ENCODE measurements at regions not wholly inside any gene's neighbourhood (a gene's known extent, or its start where the extent isn't known, plus 50 kb on each side); places are given as distances from the start of the nearest gene placed in this dataset.

DNA sequence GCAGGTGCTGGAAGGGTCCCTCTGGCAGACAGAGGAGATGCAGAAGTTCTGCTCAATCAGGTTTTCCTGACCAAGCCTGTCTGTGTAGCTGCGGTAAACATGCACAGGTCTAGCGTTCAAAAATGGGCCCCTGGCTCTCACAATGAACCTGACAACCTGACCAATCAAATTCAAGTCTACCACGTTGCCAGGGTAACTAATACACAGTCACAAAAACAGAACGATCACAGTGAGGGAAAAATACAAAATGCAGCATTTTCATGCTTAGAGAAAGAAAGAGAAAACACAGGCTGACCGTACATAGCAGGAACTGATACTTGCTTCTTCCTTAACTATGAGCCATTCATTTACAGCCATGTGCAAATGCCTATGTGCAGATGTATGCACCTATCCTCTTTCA is 353.1 kb upstream of the TSHZ2 start:
- TF ChIP-seq EP300 (conservative IDR thresholded peaks at IDR 0.05; ENCODE audit: poor library complexity, severe bottlenecking) (peak; percentile 93), POLR2AphosphoS5 (IDR thresholded peaks at IDR 0.05) (peak; percentile 78), MXI1 (conservative IDR thresholded peaks at IDR 0.05; ENCODE audit: poor library complexity, severe bottlenecking) (peak; percentile 62), EZH2 (IDR thresholded peaks at IDR 0.05; ENCODE audit: borderline replicate concordance, insufficient read depth, low read length, poor library complexity, severe bottlenecking) (no peak), SMC3 (conservative IDR thresholded peaks at IDR 0.05; ENCODE audit: poor library complexity) (peak; percentile 54), RAD21 (conservative IDR thresholded peaks at IDR 0.05) (peak; percentile 62), TAF1 (IDR thresholded peaks at IDR 0.05; ENCODE audit: low read depth) (peak; percentile 40)
- TF ChIP-seq, protein P1, sequence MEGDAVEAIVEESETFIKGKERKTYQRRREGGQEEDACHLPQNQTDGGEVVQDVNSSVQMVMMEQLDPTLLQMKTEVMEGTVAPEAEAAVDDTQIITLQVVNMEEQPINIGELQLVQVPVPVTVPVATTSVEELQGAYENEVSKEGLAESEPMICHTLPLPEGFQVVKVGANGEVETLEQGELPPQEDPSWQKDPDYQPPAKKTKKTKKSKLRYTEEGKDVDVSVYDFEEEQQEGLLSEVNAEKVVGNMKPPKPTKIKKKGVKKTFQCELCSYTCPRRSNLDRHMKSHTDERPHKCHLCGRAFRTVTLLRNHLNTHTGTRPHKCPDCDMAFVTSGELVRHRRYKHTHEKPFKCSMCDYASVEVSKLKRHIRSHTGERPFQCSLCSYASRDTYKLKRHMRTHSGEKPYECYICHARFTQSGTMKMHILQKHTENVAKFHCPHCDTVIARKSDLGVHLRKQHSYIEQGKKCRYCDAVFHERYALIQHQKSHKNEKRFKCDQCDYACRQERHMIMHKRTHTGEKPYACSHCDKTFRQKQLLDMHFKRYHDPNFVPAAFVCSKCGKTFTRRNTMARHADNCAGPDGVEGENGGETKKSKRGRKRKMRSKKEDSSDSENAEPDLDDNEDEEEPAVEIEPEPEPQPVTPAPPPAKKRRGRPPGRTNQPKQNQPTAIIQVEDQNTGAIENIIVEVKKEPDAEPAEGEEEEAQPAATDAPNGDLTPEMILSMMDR (IDR thresholded peaks at IDR 0.05; ENCODE audit: poor library complexity, severe bottlenecking): no peak
- TF ChIP-seq, protein P2, sequence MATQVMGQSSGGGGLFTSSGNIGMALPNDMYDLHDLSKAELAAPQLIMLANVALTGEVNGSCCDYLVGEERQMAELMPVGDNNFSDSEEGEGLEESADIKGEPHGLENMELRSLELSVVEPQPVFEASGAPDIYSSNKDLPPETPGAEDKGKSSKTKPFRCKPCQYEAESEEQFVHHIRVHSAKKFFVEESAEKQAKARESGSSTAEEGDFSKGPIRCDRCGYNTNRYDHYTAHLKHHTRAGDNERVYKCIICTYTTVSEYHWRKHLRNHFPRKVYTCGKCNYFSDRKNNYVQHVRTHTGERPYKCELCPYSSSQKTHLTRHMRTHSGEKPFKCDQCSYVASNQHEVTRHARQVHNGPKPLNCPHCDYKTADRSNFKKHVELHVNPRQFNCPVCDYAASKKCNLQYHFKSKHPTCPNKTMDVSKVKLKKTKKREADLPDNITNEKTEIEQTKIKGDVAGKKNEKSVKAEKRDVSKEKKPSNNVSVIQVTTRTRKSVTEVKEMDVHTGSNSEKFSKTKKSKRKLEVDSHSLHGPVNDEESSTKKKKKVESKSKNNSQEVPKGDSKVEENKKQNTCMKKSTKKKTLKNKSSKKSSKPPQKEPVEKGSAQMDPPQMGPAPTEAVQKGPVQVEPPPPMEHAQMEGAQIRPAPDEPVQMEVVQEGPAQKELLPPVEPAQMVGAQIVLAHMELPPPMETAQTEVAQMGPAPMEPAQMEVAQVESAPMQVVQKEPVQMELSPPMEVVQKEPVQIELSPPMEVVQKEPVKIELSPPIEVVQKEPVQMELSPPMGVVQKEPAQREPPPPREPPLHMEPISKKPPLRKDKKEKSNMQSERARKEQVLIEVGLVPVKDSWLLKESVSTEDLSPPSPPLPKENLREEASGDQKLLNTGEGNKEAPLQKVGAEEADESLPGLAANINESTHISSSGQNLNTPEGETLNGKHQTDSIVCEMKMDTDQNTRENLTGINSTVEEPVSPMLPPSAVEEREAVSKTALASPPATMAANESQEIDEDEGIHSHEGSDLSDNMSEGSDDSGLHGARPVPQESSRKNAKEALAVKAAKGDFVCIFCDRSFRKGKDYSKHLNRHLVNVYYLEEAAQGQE (IDR thresholded peaks at IDR 0.05; ENCODE audit: borderline replicate concordance): no peak
- H3F3A ChIP-seq (ENCODE audit: insufficient read depth, low read length, poor library complexity, severe bottlenecking): peaks cover 13% of the 10 kb centered on the region
- H3K27me3 ChIP-seq (ENCODE audit: insufficient read depth, low read depth, low read length): no peaks in the 10 kb centered on the region
- H3K79me2 ChIP-seq (replicated peaks; ENCODE audit: insufficient read depth, low read length): no peaks in the 10 kb centered on the region
- H3K9me3 ChIP-seq (ENCODE audit: low read length): no peaks in the 10 kb centered on the region
- no peaks in the 10 kb centered on the region for H3K36me3 ChIP-seq (ENCODE audit: insufficient read depth, low read length)
- H3K9ac ChIP-seq (ENCODE audit: low read length): peak overlapping the region; percentile 64
- H3K9me2 ChIP-seq (ENCODE audit: insufficient read depth, low read length): no peaks in the 10 kb centered on the region
- H3K27ac ChIP-seq (ENCODE audit: low read length): peak overlapping the region; percentile 94
- peak overlapping the region; percentile 29 for H2AFZ ChIP-seq (ENCODE audit: low read depth, low read length)
- peak overlapping the region; percentile 76 for H3K4me2 ChIP-seq (ENCODE audit: low read length)
- peak overlapping the region; percentile 54 for H3K4me3 ChIP-seq (ENCODE audit: low read length)
- H4K20me1 ChIP-seq (ENCODE audit: insufficient read depth): no peaks in the 10 kb centered on the region

DNA sequence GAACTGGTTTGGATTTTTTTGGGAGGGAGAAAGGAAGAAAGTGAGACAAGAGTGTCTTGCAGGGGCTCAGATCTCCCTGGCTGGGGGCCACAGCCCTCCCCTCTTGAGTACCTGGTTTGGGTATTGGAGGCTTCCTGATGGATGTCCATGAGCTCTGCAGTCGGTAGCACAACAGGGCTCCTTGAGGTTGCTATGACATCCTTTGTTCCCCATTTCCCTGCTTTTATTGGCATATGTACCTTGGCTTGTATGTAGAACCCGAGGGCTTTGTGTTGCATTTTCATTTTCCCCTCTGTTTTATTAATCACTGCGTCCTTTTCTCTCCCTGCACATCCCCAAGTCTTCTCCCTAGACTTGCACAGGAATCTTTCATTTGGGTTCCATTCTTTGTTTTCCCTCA is 355.5 kb upstream of the TSHZ2 start:
- TF ChIP-seq EZH2 (IDR thresholded peaks at IDR 0.05; ENCODE audit: borderline replicate concordance, insufficient read depth, low read length, poor library complexity, severe bottlenecking): no peak
- peak; percentile 18 for TF ChIP-seq EP300 (conservative IDR thresholded peaks at IDR 0.05; ENCODE audit: poor library complexity, severe bottlenecking)
- no peaks in the 10 kb centered on the region for H3K9me2 ChIP-seq (ENCODE audit: insufficient read depth, low read length)
- no peaks in the 10 kb centered on the region for H4K20me1 ChIP-seq (ENCODE audit: insufficient read depth)
- H3K4me2 ChIP-seq (ENCODE audit: low read length): no peak overlapping the region
- no peaks in the 10 kb centered on the region for H3K36me3 ChIP-seq (ENCODE audit: insufficient read depth, low read length)
- H3K4me3 ChIP-seq (ENCODE audit: low read length): no peak overlapping the region
- no peaks in the 10 kb centered on the region for H3K79me2 ChIP-seq (replicated peaks; ENCODE audit: insufficient read depth, low read length)
- H3F3A ChIP-seq (ENCODE audit: insufficient read depth, low read length, poor library complexity, severe bottlenecking): peaks cover 13% of the 10 kb centered on the region
- no peaks in the 10 kb centered on the region for H3K27me3 ChIP-seq (ENCODE audit: insufficient read depth, low read depth, low read length)
- peak overlapping the region; percentile 15 for H2AFZ ChIP-seq (ENCODE audit: low read depth, low read length)
- peak overlapping the region; percentile 25 for H3K9ac ChIP-seq (ENCODE audit: low read length)
- H3K9me3 ChIP-seq (ENCODE audit: low read length): no peaks in the 10 kb centered on the region
- peak overlapping the region; percentile 38 for H3K27ac ChIP-seq (ENCODE audit: low read length)
